ENCODE measurements at regions not wholly inside any gene's neighbourhood (a gene's known extent, or its start where the extent isn't known, plus 50 kb on each side); places are given as distances from the start of the nearest gene placed in this dataset.

GRCh38 chr2:176537932-176538331, 268.7 kb downstream of the MTX2 start:
- TF ChIP-seq CTCF (conservative IDR thresholded peaks at IDR 0.05; ENCODE audit: low read length) (no peak), EZH2phosphoT487 (IDR thresholded peaks at IDR 0.05; ENCODE audit: borderline replicate concordance, low read depth, low read length) (no peak)
